Stimulated activated CD4-positive, alpha-beta T cell treated with anti-CD3 and anti-CD28 coated beads, Interleukin-15, amount 100 ng/mL, for 1 hour (primary cell): ENCODE measurements at regions not wholly inside any gene's neighbourhood (a gene's known extent, or its start where the extent isn't known, plus 50 kb on each side); places are given as distances from the start of the nearest gene placed in this dataset.

Experiments
- DNase-seq, 2 donors: peaks; one replicate each; pipeline ENCODE4 v3.0.0-alpha.2; 2020; ENCODE audit warnings: low read depth in 1 of 2, low spot score in 1 of 2

DNA sequence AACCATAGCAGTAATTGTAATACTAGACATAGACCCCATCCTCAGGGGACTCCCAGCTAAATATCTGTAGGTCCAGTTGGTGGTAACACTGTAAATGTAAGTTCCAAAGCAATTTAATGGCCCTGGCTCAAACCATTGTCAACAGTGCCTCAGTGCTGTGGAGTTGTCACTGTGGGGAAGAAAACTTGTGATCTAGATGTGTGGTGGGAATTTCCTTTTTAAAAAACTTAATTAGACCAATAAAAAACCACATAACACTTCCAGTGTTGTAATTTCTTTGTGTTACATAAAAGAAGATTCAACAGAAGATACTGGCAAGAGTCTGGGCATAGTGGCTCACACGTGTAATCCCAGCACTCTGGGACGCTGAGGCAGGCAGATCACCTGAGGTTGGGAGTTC, 138.6 kb upstream of the UMPS start:
- DNase-seq = no peak

DNA sequence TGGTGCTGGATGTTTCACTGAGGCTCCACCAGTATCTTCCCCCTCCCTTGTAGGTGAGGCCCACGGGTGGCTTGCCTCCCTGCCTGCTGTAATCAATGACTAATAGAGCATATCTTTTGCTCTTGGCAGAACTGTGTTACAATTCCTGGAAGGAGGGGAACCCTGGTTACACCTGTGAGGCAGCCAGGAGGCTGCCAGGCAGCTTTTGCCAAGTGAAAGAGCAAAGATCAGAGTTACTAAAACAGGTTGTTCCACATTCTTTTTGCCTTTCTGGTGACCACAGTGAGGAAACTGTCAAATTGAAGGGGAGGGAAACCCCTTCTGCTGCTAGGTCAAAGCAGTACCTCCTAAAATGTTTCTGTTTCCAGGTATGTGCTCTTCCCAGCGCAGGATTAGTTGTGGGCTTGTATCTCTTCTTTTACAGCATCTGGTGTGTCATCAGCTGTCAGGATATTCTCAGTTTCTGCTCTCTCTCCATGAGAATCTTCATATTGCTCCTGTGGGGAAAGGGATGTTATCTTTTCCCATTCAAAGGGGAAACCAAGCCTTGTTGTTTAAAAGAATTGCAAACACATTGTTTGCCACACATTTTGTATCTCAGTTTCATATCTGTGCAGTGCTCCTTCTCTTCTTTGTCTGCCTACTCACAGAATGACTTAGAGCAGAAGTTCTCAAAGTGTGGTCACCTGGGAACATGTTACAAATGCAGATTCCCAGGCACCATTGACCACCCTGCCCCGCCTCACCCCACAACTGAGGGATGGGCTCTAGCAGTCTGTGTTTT, 137.4 kb upstream of the UMPS start:
- DNase-seq = no peak

DNA sequence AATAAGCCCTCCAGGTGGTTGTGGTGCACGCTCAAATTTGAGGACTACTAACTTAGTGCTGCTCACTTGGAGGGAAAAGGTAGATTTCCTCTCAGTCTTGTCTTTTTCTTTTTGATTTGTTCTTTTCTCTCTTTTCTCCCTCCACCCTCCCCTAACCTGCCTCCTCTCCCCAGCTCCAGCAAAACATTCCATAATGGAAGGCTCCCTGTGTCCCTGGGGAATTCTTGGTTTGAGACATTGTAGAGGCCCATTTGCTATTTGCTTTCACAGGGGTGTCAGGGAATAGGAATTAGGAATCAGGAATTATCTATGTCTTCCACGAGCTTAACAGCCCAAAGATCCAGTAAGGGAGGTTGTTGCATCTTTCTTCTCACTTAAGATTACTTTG, 136.8 kb upstream of the UMPS start:
- DNase-seq = no peak

DNA sequence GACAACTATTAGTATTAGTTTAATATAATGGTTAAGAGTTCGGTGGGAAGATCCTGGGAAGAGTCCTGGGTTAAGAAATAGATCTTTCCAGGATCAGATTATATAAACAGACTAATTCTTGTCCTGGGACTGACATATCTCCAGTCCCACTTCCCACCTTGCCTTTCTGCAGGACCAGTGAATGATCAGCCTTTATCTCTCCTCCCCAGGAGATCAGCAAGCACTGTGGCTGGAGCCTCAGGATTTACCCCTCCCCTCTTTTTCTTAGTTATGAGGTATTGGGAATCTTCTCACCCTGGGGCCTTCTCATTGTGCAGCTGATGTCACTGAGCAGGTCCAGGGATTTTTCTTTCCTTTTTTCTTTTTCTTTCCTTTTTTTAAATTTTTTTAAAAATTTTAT, 135.7 kb upstream of the UMPS start:
- no peak for DNase-seq

DNA sequence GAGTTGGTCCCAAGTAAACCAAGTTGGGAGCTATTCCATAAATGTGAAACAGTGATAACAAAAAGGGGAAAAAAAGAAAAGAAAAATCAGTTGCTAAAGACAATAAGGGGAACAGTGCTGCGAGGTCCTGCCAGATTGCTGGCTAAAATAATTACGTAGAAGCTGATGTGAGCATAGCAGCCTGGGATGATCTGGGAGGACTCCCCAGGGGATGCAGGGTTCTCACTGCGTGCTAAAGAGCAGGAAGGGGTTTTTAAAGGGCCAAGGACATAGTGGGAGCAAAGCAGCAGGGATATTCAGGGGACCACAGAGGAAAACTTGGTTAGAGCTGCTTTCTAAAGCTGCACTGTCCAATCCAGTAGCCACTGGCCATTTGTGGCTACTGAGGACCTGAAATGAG, 133.0 kb upstream of the UMPS start:
- no peak for DNase-seq

DNA sequence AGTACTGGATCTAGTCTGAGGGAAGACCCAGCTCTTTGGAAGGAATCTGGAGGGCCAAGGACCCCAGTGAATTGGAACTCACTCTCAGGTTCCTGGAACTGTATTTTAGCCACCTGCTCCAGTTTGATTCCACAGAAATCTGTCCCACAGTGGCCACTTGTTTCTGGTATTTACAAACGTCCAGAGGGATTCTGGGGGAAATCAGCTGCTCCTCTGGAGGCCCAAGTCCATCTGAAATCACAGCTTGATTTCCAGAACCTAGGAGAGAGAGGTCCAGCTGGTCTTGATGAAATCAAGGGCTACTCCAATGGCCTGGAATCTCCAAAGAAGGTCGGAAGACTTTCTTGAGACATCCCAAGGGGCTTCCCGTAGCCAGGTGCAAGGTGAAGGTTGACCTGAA, 132.3 kb upstream of the UMPS start:
- no peak for DNase-seq

DNA sequence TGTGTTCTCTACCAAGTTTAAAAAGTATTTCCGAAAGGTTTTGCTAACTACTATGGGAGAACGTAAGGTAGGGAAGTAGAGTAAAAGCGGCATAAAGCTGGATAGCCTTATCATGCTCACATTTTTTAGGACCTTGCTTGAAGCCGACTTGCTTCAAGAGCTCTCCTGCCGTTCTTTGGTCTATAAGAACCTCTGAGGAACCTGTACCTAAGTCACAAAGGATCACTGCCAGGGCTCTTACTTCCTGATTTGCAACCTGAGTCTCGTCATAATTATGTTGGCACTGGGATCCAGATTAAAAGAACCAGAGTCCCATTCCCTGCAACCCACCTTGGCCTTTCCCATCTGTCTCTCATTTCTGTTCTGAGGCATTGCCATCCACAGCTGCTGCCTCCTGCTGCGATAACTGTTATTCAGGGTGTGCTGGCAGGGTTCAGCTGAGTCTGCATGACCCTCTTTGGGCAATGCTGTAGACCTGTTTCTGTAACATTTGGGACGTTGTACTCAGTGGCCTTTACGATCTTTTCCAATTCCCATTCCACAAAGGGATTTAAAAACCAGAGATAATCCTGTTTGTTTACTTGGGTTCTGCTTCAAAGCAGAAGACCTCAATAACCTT, 131.0 kb upstream of the UMPS start:
- no peak for DNase-seq

DNA sequence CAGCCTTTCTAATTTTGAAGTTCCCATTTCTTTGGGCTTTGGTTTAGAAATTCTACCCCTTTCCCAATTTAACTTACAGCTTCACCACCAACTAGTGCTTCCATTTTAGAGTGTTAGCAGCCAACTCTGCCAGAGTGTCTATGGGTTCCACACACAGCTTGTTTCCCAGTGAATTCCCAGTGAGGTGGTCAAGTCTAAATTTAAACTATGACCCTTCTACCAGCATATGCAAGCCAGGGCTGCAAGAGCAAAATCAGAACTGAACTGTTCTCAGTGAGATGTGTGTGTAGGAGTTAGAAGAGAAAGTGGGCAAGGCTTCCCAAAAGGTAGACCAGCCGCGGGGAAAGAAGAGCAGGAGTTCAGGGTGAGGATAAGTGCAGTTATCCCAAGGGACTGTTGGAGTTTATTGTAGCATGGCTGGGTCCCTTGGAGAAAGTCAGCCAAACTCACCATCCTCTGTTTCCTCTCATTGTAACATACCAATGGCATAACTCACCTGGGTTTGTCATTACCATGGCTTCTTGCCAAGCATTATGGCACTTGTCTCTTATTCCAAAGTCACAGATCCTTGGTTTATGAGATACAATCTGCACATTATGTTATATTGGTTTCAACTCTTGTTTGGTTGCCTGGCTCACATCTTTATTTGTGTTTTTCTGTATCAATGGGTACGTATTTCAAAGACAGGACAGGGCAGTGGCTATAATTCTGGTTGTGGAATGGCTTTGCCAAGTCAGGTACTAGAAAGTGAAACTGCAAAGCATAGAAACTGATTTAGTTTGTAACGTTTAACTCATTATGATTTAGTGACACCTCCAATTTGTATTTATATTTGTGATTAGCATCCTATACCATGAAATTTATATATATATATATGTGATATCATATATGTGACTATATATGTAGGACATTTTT, 130.2 kb upstream of the UMPS start:
- DNase-seq = no peak

DNA sequence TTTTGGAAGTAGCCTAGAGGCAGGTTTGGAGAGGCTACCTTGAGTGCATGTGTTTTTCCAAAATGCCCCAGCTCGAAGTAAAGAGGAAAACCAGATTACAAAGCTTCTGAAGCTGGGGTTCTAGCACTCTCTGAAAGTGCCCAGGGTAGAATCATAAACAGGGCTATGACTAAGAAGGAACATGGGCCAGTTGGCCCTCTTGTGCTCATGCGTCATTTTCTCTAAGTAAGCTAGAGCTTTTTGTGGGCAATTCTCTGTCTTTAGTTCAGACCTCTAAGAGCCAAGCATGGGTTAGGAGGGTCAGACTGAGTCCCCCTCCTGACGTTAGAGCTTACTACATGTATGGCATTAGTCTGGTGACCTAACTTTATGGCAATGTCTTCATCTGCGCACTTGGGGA, 129.5 kb upstream of the UMPS start:
- no peak for DNase-seq

DNA sequence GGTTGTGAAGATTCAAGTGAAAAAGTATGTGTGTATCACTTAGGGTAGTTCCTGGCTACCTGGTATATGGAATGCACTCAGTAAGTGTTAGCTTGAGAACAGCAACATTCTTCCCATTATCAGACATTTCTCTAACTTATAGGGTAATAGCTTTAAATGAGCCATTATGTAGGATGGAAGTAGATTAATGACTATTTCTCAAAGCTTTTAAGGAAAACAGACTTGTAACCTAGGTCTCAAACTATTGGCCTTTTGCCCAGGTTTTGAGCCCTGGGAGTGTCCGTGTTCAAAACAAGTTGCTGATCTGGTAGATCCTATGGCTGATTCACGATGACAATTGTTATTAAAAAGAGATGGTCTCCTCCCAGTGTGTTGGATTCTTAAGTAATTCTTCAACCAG, 129.1 kb upstream of the UMPS start:
- no peak for DNase-seq

DNA sequence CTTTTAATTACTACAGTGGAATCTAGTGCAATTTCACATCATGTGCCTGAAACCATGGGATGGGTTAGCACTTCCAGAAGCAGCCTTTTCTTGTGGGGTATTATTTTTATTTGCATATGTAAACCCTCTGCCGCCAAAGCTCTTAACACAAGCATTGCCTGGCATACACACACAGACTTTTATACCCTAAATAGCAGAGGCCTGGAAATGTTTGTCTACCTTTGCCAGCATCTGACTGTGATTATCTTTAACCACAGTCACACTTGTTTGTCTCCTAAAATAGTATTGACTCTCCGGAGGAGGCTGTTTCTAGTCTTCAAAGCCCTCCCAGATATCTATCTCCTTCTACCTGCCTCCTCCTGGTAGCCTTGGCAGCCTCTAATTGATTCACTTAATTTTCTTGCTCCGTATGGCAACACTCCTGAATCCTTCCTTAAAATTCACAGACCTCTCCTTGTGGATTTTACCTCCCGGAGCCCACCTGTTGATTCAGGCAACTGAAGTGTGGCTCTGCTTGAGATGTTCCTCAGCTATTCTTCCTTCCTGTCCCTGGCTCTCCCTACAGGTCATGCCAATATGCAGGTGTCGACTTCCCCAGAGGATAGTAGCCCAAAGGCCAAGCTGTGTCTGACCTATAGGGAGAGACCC, 127.1 kb upstream of the UMPS start:
- DNase-seq = no peak

DNA sequence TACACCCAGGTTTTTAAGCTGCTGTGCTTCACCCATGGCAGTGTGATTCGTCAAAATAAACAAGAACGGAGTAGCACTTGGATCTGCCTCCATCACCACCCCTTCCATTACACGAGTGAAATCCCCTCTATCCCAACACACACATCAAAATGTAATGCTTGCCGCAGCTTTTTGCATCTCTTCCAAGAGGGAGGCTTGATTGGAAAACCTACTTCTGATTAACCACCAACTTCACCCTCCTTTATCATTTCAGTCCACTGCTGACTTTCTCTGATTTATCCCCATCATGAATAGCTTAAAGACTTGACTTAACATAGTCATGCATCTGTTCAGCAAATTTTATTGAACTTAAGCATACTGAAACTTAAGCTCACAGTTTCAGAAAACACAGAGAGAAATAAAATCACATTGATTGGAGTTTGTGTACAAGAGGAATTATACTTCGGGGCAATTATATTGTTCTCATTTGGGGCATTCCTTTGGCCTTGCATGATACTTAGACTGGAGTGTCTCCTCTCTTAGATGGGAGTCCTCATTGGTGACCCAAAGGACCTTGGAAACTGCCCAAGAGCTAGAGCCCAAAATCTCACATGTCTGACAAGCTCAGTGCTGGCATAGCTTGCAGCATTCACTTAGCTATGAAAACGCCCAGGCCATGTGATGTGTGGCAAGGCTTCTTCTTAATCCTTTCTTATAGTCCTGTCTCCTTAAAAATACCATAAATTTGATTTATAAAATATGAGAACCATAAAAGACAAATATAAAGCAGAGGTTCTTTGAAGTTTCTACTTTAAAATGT, 124.3 kb upstream of the UMPS start:
- no peak for DNase-seq

DNA sequence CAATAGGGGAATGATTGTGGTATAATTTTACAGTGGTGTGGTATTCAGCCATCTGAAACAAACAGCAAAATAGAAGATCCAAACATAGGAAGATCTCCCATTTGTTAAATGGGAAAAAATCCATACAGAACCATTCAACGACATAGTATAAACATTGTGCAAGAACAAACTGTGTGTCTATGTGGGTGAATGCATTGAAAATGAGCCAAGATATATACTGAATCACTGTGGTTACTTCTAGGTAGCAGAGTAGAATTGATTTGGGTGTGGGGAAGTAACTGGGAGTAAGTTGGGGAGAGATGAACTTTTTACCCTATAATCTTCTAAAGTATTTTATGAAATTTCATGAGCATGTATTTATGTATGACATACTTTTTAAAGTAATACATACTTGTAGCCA, 123.1 kb upstream of the UMPS start:
- DNase-seq = no peak

DNA sequence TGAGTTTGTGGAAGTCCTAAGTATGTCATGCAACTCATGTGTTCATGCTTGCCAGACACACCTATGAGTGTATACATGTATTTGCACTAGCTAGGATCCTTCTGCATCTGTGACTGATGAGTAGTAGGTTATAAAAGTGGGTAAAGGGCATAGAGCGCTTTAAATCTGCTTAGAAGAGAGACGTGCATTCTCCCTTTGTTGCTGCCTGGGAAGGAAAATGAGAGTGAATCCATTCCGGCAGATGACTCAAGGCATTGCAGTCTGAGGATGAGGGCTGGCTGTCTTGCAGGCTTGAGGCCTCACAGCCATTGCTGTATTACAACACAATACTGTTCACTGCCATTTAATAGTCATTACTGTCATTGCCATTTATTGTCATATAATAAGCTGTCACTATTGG, 120.8 kb upstream of the UMPS start:
- DNase-seq = no peak

DNA sequence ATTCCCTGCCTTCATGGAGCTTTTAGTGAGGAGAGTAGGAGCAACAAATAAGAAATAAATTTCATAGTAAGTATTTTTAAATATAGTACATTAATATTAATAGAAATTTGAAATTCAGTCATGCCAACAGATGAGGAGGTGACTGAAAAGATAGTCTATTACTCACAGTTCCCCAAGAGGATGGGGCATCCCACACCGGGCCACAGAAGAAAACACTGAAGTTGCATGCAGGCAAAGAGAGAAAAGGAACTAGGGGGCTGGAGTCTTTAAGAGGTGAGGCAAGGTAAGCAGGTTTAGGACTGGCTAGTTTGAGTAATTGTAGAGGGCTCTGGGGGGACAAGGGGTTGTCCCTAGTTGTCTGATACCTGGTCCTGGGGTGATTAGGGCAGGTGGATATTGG, 120.1 kb upstream of the UMPS start:
- no peak for DNase-seq

DNA sequence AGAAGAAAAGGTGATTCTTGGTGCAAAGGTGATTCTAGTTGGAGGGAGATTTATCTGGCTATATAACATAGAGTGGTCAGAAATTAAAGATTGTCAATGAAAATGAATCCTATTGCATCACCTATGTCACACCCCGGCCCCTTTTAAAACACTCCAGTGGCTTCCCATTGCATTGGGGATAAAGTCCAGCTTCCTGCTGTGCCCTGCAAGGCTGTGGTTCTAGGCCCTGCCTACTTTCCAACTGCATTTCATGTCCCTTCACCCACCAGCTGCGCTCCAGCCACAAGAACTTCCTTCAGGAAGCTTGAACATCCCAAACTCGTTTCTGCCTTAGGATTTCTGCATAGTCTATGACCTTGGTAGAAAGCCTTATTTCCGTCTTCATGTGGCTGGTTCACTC, 118.7 kb upstream of the UMPS start:
- DNase-seq = no peak

DNA sequence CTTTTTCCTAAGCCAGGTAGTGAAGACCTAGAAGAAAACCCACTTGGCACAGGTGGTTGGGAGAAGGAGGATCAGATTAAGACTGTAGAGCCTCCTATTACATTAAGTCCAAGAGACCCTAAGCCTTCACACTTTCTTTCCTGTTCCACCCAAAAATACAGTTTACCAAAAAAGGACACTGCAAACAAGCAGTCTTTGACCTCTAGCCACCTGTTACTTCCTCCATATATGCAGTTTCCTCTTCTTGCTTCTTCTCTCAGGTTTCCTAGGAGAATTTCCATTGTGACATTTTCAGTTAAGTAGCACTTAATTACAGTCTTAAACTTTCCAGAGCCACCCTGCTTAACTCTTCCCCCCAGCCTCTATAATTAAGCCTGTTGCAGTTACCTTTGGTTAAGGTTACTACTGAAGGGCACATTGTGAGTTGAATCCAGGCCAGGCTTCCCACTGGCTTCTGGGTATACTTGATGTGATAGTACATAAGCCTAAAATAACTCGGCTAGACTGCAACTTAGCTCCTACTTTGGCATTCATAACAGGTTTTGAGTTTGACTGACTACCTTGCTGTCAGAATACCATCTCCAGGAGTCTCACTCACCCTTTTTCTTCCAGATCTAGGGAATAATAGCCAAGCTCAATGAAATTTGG, 114.2 kb upstream of the UMPS start:
- no peak for DNase-seq

DNA sequence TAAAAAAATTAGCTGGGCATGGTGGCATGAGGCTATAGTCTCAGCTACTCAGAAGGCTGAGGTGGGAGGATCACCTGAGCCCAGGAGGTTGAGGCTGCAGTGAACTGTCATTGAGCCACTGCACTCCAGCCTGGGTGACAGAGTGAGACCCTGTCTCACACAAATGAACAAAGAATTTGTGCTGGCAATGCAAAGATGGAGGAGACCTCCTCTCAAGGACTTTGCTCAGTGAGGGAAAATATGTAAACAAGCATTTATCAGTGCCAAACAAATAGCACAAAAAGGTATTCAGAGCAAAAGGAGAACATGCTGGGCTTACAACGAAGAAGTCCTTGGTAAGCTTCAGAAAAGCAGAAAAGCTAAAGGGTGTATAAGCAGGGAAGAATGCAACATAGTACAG, 113.1 kb upstream of the UMPS start:
- no peak for DNase-seq

DNA sequence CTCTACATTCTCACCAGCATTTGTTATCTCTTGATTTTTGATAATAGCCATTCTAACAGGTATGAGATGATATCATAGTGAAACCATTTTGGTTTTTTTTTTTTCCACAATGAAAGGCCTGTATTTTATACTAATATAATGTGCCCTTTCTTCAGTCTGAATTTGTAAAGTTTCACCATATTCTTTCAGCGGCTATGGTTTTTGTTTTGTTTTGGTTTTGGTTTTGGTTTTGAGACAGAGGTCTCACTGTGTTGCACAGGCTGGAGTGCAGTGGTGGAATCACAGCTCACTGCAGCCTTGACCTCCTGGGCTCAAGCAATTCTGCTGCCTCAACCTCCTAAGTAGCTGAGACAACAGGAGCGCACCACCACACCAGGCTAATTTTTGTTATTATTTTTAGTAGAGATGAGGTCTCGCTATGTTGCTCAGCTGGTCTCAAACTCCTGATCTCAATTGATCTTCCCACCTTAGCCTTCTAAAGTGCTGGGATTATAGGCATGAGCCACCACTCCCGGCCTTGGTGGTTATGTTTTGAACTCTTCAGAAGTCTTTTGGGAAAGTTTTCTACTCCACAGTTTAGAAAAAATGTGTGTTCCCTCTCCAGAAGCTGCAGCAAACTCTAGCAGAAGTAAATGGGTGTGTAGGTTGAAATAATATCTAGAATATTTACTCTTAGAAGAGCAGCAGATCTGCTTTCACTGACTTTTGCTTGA, 110.2 kb upstream of the UMPS start:
- DNase-seq = no peak

DNA sequence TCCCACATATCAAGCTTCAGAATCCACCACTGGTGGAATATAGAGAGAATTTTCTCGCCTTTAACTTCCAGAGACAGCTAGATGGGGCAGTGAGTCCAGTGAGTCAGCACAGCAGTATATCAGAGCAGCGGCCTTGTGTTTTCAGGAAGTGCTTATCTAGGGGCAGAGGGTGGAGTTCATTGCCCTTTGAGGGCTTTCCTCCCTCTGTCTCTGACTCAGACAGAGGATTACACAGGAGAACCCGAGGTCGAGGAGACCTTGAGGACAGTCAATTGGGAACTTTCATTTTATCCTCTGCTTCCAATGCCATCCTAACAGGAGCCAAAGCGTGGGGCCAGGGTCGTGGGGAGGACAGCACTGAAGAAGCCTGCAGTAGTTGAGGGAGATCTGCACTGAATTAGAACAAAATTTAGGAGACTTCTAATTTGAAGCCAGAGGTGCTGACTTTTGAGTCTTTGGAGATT, 109.6 kb upstream of the UMPS start:
- DNase-seq = peak in 1 of 2 donors; percentile 2
